ENCODE measurements at regions not wholly inside any gene's neighbourhood (a gene's known extent, or its start where the extent isn't known, plus 50 kb on each side); places are given as distances from the start of the nearest gene placed in this dataset.

GRCh38 chr14:21796916-21797315 lies 123.3 kb upstream of the OR4E1 start:
- TF ChIP-seq GATA2 (IDR thresholded peaks at IDR 0.05; ENCODE audit: low read depth, low read length) (no peak), GATA3 (IDR thresholded peaks at IDR 0.05; ENCODE audit: low read depth, low read length) (no peak)
